AG09319 (cell line): ENCODE measurements at regions not wholly inside any gene's neighbourhood (a gene's known extent, or its start where the extent isn't known, plus 50 kb on each side); places are given as distances from the start of the nearest gene placed in this dataset.

Source experiments
- DNase-seq: peaks from one replicate; pipeline ENCODE4 v3.0.0-alpha.2; 2010; ENCODE audit warnings: low read depth; ENCODE audit errors: extremely low read depth
- TF ChIP-seq, protein P1 (sequence below): IDR thresholded peaks from 2 replicates; pipeline ENCODE4 v1.5.1; 2011; ENCODE audit warnings: low read depth, mild to moderate bottlenecking, inconsistent platforms, low read length, moderate library complexity

DNA sequence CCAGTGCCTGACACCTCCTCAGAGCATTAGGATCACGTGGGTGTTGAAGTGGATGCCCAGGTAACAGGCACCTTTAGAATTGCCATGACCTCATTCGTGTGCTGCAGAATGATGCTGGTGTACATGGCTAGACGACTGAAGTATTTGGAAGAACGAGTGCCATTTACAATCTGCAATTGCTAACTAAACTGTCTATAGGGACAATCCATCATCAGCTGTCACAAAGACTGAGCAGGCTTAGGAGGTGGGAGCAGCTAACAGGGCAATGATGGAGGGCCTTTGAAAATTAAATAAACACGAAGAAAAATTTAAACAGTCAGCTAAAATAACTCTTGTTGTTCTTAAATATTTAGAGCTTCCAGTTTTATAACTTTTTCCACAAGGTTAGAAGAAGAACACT is 375.8 kb downstream of the GADD45G start:
- DNase-seq: no peak

GRCh38 chr9:89982016-89982415 is 377.2 kb downstream of the GADD45G start:
- DNase-seq: no peak
- TF ChIP-seq, protein P1, sequence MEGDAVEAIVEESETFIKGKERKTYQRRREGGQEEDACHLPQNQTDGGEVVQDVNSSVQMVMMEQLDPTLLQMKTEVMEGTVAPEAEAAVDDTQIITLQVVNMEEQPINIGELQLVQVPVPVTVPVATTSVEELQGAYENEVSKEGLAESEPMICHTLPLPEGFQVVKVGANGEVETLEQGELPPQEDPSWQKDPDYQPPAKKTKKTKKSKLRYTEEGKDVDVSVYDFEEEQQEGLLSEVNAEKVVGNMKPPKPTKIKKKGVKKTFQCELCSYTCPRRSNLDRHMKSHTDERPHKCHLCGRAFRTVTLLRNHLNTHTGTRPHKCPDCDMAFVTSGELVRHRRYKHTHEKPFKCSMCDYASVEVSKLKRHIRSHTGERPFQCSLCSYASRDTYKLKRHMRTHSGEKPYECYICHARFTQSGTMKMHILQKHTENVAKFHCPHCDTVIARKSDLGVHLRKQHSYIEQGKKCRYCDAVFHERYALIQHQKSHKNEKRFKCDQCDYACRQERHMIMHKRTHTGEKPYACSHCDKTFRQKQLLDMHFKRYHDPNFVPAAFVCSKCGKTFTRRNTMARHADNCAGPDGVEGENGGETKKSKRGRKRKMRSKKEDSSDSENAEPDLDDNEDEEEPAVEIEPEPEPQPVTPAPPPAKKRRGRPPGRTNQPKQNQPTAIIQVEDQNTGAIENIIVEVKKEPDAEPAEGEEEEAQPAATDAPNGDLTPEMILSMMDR: no peak

More for the DNA sequence above, 375.8 kb downstream of the GADD45G start:
- TF ChIP-seq, protein P1: no peak

GRCh38 chr9:89983411-89983810 is 378.6 kb downstream of the GADD45G start:
- TF ChIP-seq, protein P1: no peak
- DNase-seq: no peak

DNA sequence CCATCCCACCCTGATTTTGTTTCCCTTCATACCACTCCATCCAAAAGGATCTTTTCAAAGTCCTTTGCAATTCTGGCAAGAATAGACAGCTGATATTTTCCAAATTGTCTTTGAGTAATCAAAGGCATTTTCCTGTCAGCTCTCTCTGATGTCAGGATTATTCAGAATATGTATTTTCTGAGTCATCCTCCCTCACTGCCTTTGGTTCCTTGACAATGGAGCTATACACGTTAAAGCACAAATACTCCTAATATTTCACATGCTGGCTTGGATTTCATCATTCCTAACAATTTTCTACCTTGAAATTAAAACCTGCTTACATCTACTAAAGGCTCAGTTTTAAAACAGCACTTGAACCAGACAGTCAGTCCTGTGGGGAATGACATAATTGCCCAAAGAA is 379.4 kb downstream of the GADD45G start:
- DNase-seq: no peak
- TF ChIP-seq, protein P1: no peak

DNA sequence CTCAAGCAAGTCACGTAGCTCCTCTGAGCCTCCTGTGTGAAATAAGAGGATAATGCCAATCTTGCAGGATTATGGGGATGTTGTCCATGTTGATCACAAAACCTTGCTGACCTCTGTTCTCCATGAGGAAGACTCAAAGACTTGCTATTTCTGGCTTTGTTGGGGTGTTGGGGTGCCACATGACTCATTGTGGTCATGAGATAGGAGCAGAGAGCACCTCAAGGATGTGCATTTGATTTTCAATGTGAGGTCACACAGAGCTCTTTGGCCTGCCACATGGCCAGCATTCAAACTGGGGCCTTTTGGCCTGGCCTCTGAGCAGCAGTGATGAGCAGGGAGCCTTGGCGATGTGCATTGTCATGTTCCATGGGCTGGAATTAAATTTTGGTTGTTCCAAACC is 380.3 kb downstream of the GADD45G start:
- TF ChIP-seq, protein P1: no peak
- no peak for DNase-seq

GRCh38 chr9:89986190-89986589 is 381.4 kb downstream of the GADD45G start:
- TF ChIP-seq, protein P1: no peak
- no peak for DNase-seq

DNA sequence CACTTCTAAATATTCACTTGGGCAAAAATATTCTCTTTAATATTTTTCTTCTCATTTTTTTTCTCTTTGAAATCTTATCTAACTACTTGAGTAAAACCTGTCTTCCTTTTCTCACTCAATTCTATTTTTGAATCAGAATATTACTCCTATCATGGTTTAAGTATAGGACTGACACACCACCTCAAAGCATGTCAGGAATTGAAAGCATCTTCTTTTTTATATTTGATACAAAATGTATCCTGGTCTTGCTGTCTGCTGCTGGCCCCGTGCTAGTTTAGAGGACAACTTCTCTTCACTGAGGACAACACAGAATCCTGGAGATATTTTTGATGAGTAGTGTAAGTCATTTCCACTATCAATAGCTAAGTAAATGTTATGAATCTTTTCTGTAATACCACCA is 383.6 kb downstream of the GADD45G start:
- no peak for DNase-seq
- TF ChIP-seq, protein P1: no peak
